Endothelial cell of umbilical vein (primary cell): ENCODE measurements at regions not wholly inside any gene's neighbourhood (a gene's known extent, or its start where the extent isn't known, plus 50 kb on each side); places are given as distances from the start of the nearest gene placed in this dataset.
"Not testable (repeated sequence)": the region's sequence is repeated elsewhere in the genome, so short reads cannot be mapped to it uniquely, and the experiment has no call there.

ENCODE experiments used
- CTCF ChIP-seq, 2 donors: IDR thresholded peaks; 1 replicate in 1 of 2; 2 replicates in 1 of 2; pipeline ENCODE4 v1.5.1; 2011; ENCODE audit warnings: low read length in 2 of 2, mild to moderate bottlenecking in 2 of 2, moderate library complexity in 2 of 2, control low read depth in 1 of 2, inconsistent platforms in 1 of 2, low read depth in 1 of 2; ENCODE audit not compliant: insufficient read depth in 1 of 2; ENCODE audit errors: extremely low read depth in 1 of 2
- EZH2 ChIP-seq: IDR thresholded peaks from 2 replicates; pipeline ENCODE4 v1.6.1; 2012; ENCODE audit warnings: borderline replicate concordance, low read depth, mild to moderate bottlenecking, moderate library complexity, low read length, inconsistent platforms; ENCODE audit not compliant: severe bottlenecking
- MAX ChIP-seq: IDR thresholded peaks from 2 replicates; pipeline ENCODE4 v1.6.1; 2011; ENCODE audit not compliant: insufficient read depth, insufficient read length
- POLR2AphosphoS5 ChIP-seq: IDR thresholded peaks from 2 replicates; pipeline ENCODE4 v1.6.1; 2012; ENCODE audit warnings: low read depth, mild to moderate bottlenecking, control low read depth, low read length, moderate library complexity; ENCODE audit not compliant: insufficient read depth

- not testable (repeated sequence) for TF ChIP-seq CTCF (IDR thresholded peaks at IDR 0.05; ENCODE audit: extremely low read depth in 1 of 2, insufficient read depth in 1 of 2, low read depth in 1 of 2, low read length in 2 of 2); EZH2; POLR2AphosphoS5; MAX
Measured at GRCh38 chr5:1579389-1579788, 55.6 kb upstream of the LPCAT1 start.
